GM18870 (cell line): ENCODE measurements at regions not wholly inside any gene's neighbourhood (a gene's known extent, or its start where the extent isn't known, plus 50 kb on each side); places are given as distances from the start of the nearest gene placed in this dataset.
A peak's percentile ranks its signal among the peaks of the same experiment; 100 is the strongest.

Source experiments
- ATAC-seq: cut with Tn5 transposase; IDR thresholded peaks from one replicate; pipeline ENCODE4 v1.9.1; 2021; ENCODE audit warnings: moderate library complexity; ENCODE audit not compliant: unreplicated experiment

- no peak for ATAC-seq
Measured at GRCh38 chr3:118425272-118425837, 609.3 kb downstream of the IGSF11 start.

GRCh38 chr3:118433825-118434224, 600.8 kb downstream of the IGSF11 start:
- no peak for ATAC-seq

- ATAC-seq, result no peak
Measured at GRCh38 chr3:118435851-118436350, 598.7 kb downstream of the IGSF11 start.

- no peak for ATAC-seq
Measured at GRCh38 chr3:118436697-118437262, 597.9 kb downstream of the IGSF11 start.

- no peak for ATAC-seq
Measured at GRCh38 chr3:118445036-118445435, 589.6 kb downstream of the IGSF11 start.

GRCh38 chr3:118447339-118447738, 587.3 kb downstream of the IGSF11 start:
- no peak for ATAC-seq

- no peak for ATAC-seq
Measured at GRCh38 chr3:118466795-118467330, 567.8 kb downstream of the IGSF11 start.

- ATAC-seq, result no peak
Measured at GRCh38 chr3:118468801-118469200, 565.8 kb downstream of the IGSF11 start.

GRCh38 chr3:118472586-118472985, 562.1 kb downstream of the IGSF11 start:
- peak; percentile 53 for ATAC-seq

- ATAC-seq, result no peak
Measured at GRCh38 chr3:118473343-118473742, 561.3 kb downstream of the IGSF11 start.

- ATAC-seq, result no peak
Measured at GRCh38 chr3:118476885-118477618, 557.6 kb downstream of the IGSF11 start.

GRCh38 chr3:118477768-118478167, 556.9 kb downstream of the IGSF11 start:
- no peak for ATAC-seq

- ATAC-seq, result no peak
Measured at GRCh38 chr3:118478706-118479276, 555.9 kb downstream of the IGSF11 start.

GRCh38 chr3:118479376-118479775, 555.3 kb downstream of the IGSF11 start:
- no peak for ATAC-seq

- peak; percentile 52 for ATAC-seq
Measured at GRCh38 chr3:118480101-118480860, 554.4 kb downstream of the IGSF11 start.

- ATAC-seq, result no peak
Measured at GRCh38 chr3:118485693-118486092, 549.0 kb downstream of the IGSF11 start.

- no peak for ATAC-seq
Measured at GRCh38 chr3:118487734-118488133, 546.9 kb downstream of the IGSF11 start.

- no peak for ATAC-seq
Measured at GRCh38 chr3:118488732-118489131, 545.9 kb downstream of the IGSF11 start.

- ATAC-seq, result peak; percentile 65
Measured at GRCh38 chr3:118495206-118495605, 539.4 kb downstream of the IGSF11 start.

GRCh38 chr3:118497274-118497673, 537.4 kb downstream of the IGSF11 start:
- ATAC-seq, result no peak

GRCh38 chr3:118501152-118501551, 533.5 kb downstream of the IGSF11 start:
- ATAC-seq, result no peak
